DMS79 treated with DMSO at 0.1 percent for 48 hours (cell line): ENCODE measurements at regions not wholly inside any gene's neighbourhood (a gene's known extent, or its start where the extent isn't known, plus 50 kb on each side); places are given as distances from the start of the nearest gene placed in this dataset.
A peak's percentile ranks its signal among the peaks of the same experiment; 100 is the strongest.

Experiments
- DNase-seq: peaks from one replicate; lab custom pipeline; 2025; lab: John Stamatoyannopoulos, UW

GRCh38 chr13:42722883-42723539, 58.4 kb upstream of the FAM216B start:
- no peak for DNase-seq

DNA sequence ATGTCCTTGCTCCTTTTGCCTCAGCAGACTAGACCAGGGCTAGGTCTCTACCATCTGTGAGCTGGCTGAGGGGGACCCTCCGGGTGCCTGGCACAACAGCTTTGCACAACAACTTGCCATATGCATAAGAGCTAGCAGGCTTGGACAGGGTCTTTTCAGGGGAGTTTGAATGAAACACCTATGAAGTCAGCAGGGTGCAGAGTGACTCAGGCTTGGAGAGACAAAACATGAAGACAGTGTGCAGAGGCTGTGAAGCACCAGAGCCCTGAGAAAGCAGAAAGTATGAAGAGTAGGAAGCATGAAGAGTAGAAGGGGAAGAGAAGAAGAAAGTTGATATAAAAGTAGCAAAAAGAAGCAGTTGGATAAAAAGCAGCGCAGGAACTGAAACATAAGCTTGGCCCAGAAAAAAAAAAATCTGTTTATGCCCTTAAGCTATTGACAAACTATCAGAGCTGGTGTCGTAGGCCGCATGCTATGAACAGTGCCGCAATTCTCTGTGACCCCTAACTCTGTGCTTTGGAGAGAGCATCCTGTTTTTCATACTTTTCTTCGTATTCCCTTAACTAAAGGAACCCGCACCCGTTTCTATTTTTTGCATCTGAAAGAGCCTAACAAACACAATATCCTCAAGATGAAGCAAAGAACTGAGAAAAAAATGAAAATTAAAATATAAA, 52.7 kb upstream of the FAM216B start:
- DNase-seq: peak; percentile 59

DNA sequence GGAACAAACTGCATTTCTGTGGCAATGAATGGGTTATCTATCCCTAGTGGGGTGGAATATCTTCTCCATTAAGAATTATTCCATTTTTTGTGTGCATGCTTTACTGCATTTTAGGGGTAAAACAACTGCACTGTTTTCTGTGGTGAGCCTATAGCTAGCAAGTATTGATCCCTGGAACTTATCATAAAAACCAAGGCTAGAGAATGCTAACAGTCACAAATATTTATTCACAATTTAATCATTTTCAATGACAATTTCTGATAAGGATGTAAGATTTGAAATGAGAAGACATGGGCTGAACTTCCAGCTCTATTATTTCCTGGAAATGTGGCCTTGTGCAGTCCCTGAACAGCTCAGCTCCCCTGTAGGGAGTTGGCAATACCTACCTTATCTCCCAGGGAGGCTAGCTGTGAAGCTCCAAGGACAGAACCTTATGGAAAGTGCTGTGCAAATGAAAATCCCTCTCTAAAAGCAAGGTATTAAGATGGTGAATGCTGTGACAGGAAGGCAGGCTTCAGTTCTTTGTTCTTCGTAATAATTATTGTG, 51.5 kb upstream of the FAM216B start:
- no peak for DNase-seq
